H1 (cell line): ENCODE measurements at regions not wholly inside any gene's neighbourhood (a gene's known extent, or its start where the extent isn't known, plus 50 kb on each side); places are given as distances from the start of the nearest gene placed in this dataset.

ENCODE experiments used
- CTCF ChIA-PET: fragments of 300-600 bp; sonication (Branson Sonifier 250); formaldehyde crosslinking; loops from one replicate; lab custom pipeline; 2021; ENCODE audit not compliant: partially characterized antibody; lab: Charles Lee
- POLR2A ChIA-PET: fragments of 300-600 bp; sonication (Branson Sonifier 250); formaldehyde crosslinking; loops from one replicate; lab custom pipeline; 2021; ENCODE audit warnings: inconsistent platforms; ENCODE audit not compliant: partially characterized antibody; lab: Charles Lee
- DNase-seq, 2 experiments: peaks; one replicate each; pipeline versions ENCODE4 v3.0.0 to v3.0.0-alpha.2; 2010 to 2022; ENCODE audit warnings: low spot score in 2 of 2, low read depth in 1 of 2, mixed read lengths in 1 of 2
- FAIRE-seq: peaks from 2 replicates; lab custom pipeline; 2011; peaks lifted over from hg19 to GRCh38; lab: Jason Lieb, UNC
- H2AFZ ChIP-seq: 2 replicates; pipeline ENCODE4 v1.8.1; 2012; ENCODE audit warnings: low read length, inconsistent platforms
- H2AK5ac ChIP-seq: 2 replicates; pipeline ENCODE4 v1.6.1; 2013; ENCODE audit warnings: low read depth, low read length
- H2BK120ac ChIP-seq: replicated peaks from 2 replicates; pipeline ENCODE3; 2013; ENCODE audit warnings: low read depth, low read length, inconsistent platforms
- H2BK12ac ChIP-seq: 2 replicates; pipeline ENCODE4 v1.6.1; 2013; ENCODE audit warnings: low read depth, low read length
- H2BK15ac ChIP-seq: 2 replicates; pipeline ENCODE4 v1.6.1; 2013; ENCODE audit warnings: low read length
- H2BK20ac ChIP-seq: 2 replicates; pipeline ENCODE4 v1.6.1; 2013; ENCODE audit warnings: low read length
- H2BK5ac ChIP-seq: 2 replicates; pipeline ENCODE4 v1.6.1; 2013; ENCODE audit warnings: low read depth, low read length
- H3K14ac ChIP-seq: 2 replicates; pipeline ENCODE4 v1.6.1; 2013; ENCODE audit warnings: inconsistent platforms; ENCODE audit not compliant: insufficient read length
- H3K18ac ChIP-seq: 2 replicates; pipeline ENCODE4 v1.6.1; 2013; ENCODE audit warnings: low read length; ENCODE audit errors: extremely low read depth
- H3K23ac ChIP-seq: 2 replicates; pipeline ENCODE4 v1.6.1; 2013; ENCODE audit warnings: inconsistent platforms; ENCODE audit not compliant: insufficient read length
- H3K23me2 ChIP-seq: 2 replicates; pipeline ENCODE4 v1.6.1; 2013; ENCODE audit warnings: low read depth, low read length
- H3K27ac ChIP-seq: 2 replicates; pipeline ENCODE4 v1.6.1; 2011; ENCODE audit warnings: low read depth, low read length, inconsistent platforms
- H3K27me3 ChIP-seq, 4 experiments: replicated peaks in 1 of 4; 1 replicate in 1 of 4; 2 replicates in 3 of 4; pipeline versions ENCODE4 v1.6.1 to v1.8.1; 2011 to 2013; ENCODE audit warnings: low read length in 3 of 4, mild to moderate bottlenecking in 3 of 4, inconsistent platforms in 2 of 4, mixed read lengths in 2 of 4, moderate library complexity in 1 of 4; ENCODE audit not compliant: control insufficient read depth in 3 of 4, insufficient read depth in 3 of 4; ENCODE audit errors: extremely low read depth in 1 of 4
- H3K36me3 ChIP-seq, 4 experiments: 2 replicates each; pipeline versions ENCODE4 v1.6.1 to v1.8.1; 2011 to 2013; ENCODE audit warnings: mild to moderate bottlenecking in 4 of 4, low read length in 3 of 4, moderate library complexity in 2 of 4, control low read depth in 1 of 4, inconsistent platforms in 1 of 4; ENCODE audit not compliant: insufficient read depth in 4 of 4, control insufficient read depth in 2 of 4
- H3K4ac ChIP-seq: replicated peaks from 2 replicates; pipeline ENCODE3; 2013; ENCODE audit warnings: low read length, low read depth, mixed read lengths, inconsistent platforms; ENCODE audit not compliant: insufficient read length
- H3K4me1 ChIP-seq, 4 experiments: replicated peaks in 1 of 4; 1 replicate in 1 of 4; 2 replicates in 3 of 4; pipeline versions ENCODE4 v1.6.1 to v1.8.1; 2011 to 2013; ENCODE audit warnings: low read length in 3 of 4, inconsistent platforms in 2 of 4, mixed read lengths in 1 of 4; ENCODE audit not compliant: insufficient read depth in 4 of 4, control insufficient read depth in 3 of 4
- H3K4me2 ChIP-seq, 2 experiments: 2 replicates each; pipeline versions ENCODE4 v1.6.1 to v1.8.1; 2011 to 2013; ENCODE audit warnings: low read depth in 2 of 2, low read length in 2 of 2, control low read depth in 1 of 2, inconsistent platforms in 1 of 2, mild to moderate bottlenecking in 1 of 2; ENCODE audit not compliant: insufficient read depth in 1 of 2
- H3K4me3 ChIP-seq, 4 experiments: fragments of 200-600, 300-600 bp in 1 of 4; sonication (generic), shearing (Covaris generic), sonication (Bioruptor Twin) in 1 of 4; 2 replicates each; pipeline versions ENCODE4 v1.5.1 to v1.8.1; 2011 to 2016; ENCODE audit warnings: low read length in 4 of 4, low read depth in 3 of 4, control low read depth in 2 of 4, inconsistent platforms in 2 of 4, mild to moderate bottlenecking in 2 of 4, mixed read lengths in 1 of 4, moderate library complexity in 1 of 4; ENCODE audit not compliant: insufficient read depth in 2 of 4; ENCODE audit errors: extremely low read depth in 1 of 4
- H3K56ac ChIP-seq: replicated peaks from 2 replicates; pipeline ENCODE3; 2013; ENCODE audit warnings: low read depth, mild to moderate bottlenecking, mixed read lengths, low read length, inconsistent platforms; ENCODE audit not compliant: insufficient read length
- H3K79me1 ChIP-seq: 2 replicates; pipeline ENCODE4 v1.6.1; 2013; ENCODE audit warnings: low read depth, low read length, control low read depth
- H3K79me2 ChIP-seq, 2 experiments: 2 replicates each; pipeline versions ENCODE4 v1.6.1 to v1.8.1; 2012 to 2013; ENCODE audit warnings: low read length in 2 of 2, mild to moderate bottlenecking in 2 of 2, inconsistent platforms in 1 of 2; ENCODE audit not compliant: insufficient read depth in 2 of 2, control insufficient read depth in 1 of 2
- H3K9ac ChIP-seq, 4 experiments: replicated peaks in 1 of 4; 1 replicate in 1 of 4; 2 replicates in 3 of 4; pipeline versions ENCODE4 v1.6.1 to v1.8.1; 2011 to 2013; ENCODE audit warnings: low read depth in 3 of 4, low read length in 3 of 4, control low read depth in 2 of 4, mild to moderate bottlenecking in 2 of 4, moderate library complexity in 2 of 4, inconsistent platforms in 1 of 4; ENCODE audit errors: extremely low read depth in 1 of 4
- H3K9me3 ChIP-seq, 2 experiments: 2 replicates each; pipeline versions ENCODE4 v1.6.1 to v1.8.1; 2012 to 2013; ENCODE audit warnings: mild to moderate bottlenecking in 2 of 2, moderate library complexity in 2 of 2, control low read depth in 1 of 2, inconsistent platforms in 1 of 2, low read depth in 1 of 2, low read length in 1 of 2, mixed read lengths in 1 of 2; ENCODE audit not compliant: insufficient read depth in 2 of 2
- H4K20me1 ChIP-seq, 2 experiments: replicated peaks in 1 of 2; 2 replicates each; pipeline versions ENCODE3 to v1.8.1; 2011 to 2013; ENCODE audit warnings: inconsistent platforms in 2 of 2, low read length in 2 of 2, mild to moderate bottlenecking in 1 of 2; ENCODE audit not compliant: insufficient read depth in 2 of 2, control insufficient read depth in 1 of 2
- H4K5ac ChIP-seq: 2 replicates; pipeline ENCODE4 v1.6.1; 2013; ENCODE audit warnings: low read length, low read depth, mixed read lengths, inconsistent platforms; ENCODE audit not compliant: insufficient read length
- H4K8ac ChIP-seq: 2 replicates; pipeline ENCODE4 v1.8.0; 2013; ENCODE audit warnings: mild to moderate bottlenecking, moderate library complexity, low read length, inconsistent platforms; ENCODE audit not compliant: insufficient read depth; ENCODE audit errors: extremely low read depth
- H4K91ac ChIP-seq: replicated peaks from 2 replicates; pipeline ENCODE3; 2013; ENCODE audit warnings: low read length, mixed read lengths, inconsistent platforms; ENCODE audit not compliant: insufficient read length
- ASH2L ChIP-seq: fragments of 200-600, 300-600 bp; sonication (generic); IDR thresholded peaks from one replicate; pipeline ENCODE4 v1.7.1; 2017; ENCODE audit warnings: low read length
- WGBS, 2 experiments: shearing (Covaris generic) in 1 of 2; methylation state at CpG; one replicate each; pipeline versions ENCODE4 v1.1.6 to v1.1.7; 2013 to 2015; ENCODE audit warnings: low lambda C conversion rate in 2 of 2, mixed read lengths in 2 of 2, inconsistent platforms in 1 of 2, low coverage in 1 of 2, missing lambda C conversion rate in 1 of 2; ENCODE audit not compliant: insufficient replicate concordance in 2 of 2, insufficient coverage in 1 of 2, insufficient read length in 1 of 2; ENCODE audit errors: extremely low coverage in 1 of 2, missing lambda C conversion rate in 1 of 2; 5-methylcytosine and 5-hydroxymethylcytosine counted together
- TF ChIP-seq, protein P1 (sequence below): IDR thresholded peaks from 2 replicates; pipeline ENCODE4 v1.6.1; 2012; ENCODE audit warnings: inconsistent platforms
- TF ChIP-seq, protein P2 (sequence below): IDR thresholded peaks from 2 replicates; pipeline ENCODE4 v1.6.1; 2012; ENCODE audit warnings: inconsistent platforms

DNA sequence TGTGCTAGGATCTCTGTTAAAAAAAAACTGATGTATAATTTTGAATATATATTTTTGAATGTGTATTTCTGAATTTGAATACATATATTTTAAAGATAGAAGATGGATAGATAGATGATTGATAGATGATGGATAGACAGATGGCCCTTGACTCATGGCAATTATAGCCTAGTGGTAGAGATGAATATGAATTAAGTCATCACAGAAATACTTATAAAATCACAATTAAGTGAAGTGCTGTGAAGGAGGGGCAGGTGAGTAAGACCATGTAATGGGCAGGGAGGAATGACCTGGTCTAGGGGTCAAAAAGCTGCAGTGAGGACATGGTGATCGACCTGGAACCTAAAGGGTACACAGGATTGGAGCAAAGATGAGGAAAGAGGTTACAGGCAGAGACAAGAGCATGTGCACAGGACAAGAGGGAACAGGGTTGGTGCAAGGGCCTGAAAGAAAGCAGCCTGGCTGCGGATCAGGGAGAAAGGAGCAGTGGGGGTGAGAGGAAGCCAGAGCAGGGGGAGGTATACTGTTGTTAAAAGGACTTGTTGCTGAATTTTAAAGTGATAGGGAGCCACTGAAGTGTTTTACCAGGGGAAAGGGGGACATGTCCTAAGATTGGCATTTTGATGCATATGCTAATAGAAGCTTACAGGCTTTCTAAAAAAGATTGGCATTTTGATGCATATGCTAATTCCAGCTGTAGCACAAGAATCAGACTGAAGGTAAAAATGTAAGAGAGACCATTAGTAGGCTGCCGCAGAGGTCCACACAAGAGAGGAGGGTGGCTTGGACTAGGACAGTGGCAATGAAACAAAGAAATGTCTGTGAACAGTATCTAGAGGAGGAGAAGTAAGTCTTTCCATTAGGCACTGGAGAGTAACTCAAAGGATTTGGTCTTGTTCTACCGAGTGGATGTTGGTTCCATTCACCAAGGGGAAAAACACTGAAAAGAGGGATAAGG, 527.8 kb downstream of the AGTPBP1 start:
- no peak overlapping the region for H2BK120ac ChIP-seq
- H3K27me3 ChIP-seq, result no peaks in the 10 kb centered on the region
- H3K27ac ChIP-seq, result no peak overlapping the region
- no peaks in the 10 kb centered on the region for H3K9me3 ChIP-seq
- POLR2A ChIA-PET, result no interaction called here
- H3K4me1 ChIP-seq, result peaks cover 2 to 9% (median 7%) of the 10 kb centered on the region in 4 experiments; a peak in 4 of 7 replicates
- H3K4me3 ChIP-seq, result peak overlapping the region in 1 of 4 experiments; percentile 10; a peak in 1 of 8 replicates
- WGBS, 2 experiments, result 45% methylated on average over 4 of the region's 4 CpGs; no CpG with 5 or more reads in 1 of the 2 experiments
- H3K79me1 ChIP-seq, result no peaks in the 10 kb centered on the region
- H2BK15ac ChIP-seq, result peak overlapping the region; percentile 24; the same call in 1 of the 2 replicates
- no peak overlapping the region for H3K23ac ChIP-seq
- TF ChIP-seq, protein P1, sequence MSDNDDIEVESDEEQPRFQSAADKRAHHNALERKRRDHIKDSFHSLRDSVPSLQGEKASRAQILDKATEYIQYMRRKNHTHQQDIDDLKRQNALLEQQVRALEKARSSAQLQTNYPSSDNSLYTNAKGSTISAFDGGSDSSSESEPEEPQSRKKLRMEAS, result 0 out of 2 replicates have a peak, but pooled peaks have one; percentile 31
- no peak for TF ChIP-seq ASH2L
- TF ChIP-seq, protein P2, sequence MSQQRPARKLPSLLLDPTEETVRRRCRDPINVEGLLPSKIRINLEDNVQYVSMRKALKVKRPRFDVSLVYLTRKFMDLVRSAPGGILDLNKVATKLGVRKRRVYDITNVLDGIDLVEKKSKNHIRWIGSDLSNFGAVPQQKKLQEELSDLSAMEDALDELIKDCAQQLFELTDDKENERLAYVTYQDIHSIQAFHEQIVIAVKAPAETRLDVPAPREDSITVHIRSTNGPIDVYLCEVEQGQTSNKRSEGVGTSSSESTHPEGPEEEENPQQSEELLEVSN, result 0 out of 2 replicates have a peak, but pooled peaks have one; percentile 23
- H2BK20ac ChIP-seq, result no peak overlapping the region
- no peak overlapping the region for H4K8ac ChIP-seq
- no peak overlapping the region for H2AK5ac ChIP-seq
- H3K14ac ChIP-seq, result no peak overlapping the region
- no peaks in the 10 kb centered on the region for H3K36me3 ChIP-seq
- no peak overlapping the region for H4K5ac ChIP-seq
- H2AFZ ChIP-seq, result peak overlapping the region; percentile 86; the same call in 1 of the 2 replicates
- FAIRE-seq (peak; percentile 50), DNase-seq (peak; percentile 13 to 49)
- H2BK5ac ChIP-seq, result peak overlapping the region; percentile 41; the same call in 1 of the 2 replicates
- H3K9ac ChIP-seq, result no peak overlapping the region
- H3K4ac ChIP-seq, result no peak overlapping the region
- H4K20me1 ChIP-seq, result no peaks in the 10 kb centered on the region
- no peak overlapping the region for H3K56ac ChIP-seq
- no peaks in the 10 kb centered on the region for H3K23me2 ChIP-seq
- H3K18ac ChIP-seq, result peak overlapping the region; percentile 72
- H4K91ac ChIP-seq, result no peak overlapping the region
- H3K79me2 ChIP-seq, result no peaks in the 10 kb centered on the region
- no peak overlapping the region for H2BK12ac ChIP-seq
- CTCF ChIA-PET, result no interaction called here
- peak overlapping the region; percentile 39 to 67 for H3K4me2 ChIP-seq
